ENCODE measurements at regions not wholly inside any gene's neighbourhood (a gene's known extent, or its start where the extent isn't known, plus 50 kb on each side); places are given as distances from the start of the nearest gene placed in this dataset.

DNA sequence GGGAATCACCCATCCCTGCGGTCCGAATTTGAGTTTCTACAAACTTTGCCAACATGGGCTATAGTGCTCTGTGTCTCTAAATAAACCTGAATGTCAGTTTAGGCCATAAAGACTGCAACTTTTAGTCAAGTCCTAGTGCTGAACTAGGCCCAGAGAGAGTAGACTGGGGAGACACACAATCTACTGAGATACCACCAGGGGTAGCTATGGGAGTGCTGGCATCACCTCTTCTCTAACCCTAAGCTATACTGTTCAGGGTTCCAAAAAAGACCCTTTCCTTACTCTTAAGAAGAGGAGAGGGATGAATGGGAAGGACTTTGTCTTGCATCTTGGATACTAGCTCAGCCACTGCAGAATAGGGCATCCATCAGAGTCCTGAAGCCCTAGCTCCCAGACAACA is 866.7 kb upstream of the PRMT6 start:
- no peak for FAIRE-seq

GRCh38 chr1:106194206-106194605 is 862.3 kb upstream of the PRMT6 start:
- FAIRE-seq: no peak

DNA sequence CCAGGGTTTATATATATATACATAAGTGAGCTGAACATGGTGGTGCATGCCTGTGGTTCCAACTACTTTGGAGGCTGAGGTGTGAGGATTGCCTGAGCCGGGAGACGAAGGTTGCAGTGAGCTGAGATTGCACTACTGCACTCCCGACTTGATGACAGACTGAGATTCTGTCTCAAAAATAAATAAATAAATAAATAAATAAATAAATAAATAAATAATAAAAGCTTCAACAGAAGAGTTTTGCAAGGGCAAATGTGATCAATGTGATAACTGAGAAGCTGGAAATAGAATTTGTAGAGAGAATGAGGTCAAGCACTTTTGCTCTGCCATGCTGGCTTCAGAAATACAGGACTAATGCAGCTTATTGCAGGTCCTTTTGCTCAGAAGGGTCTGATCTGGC is 855.8 kb upstream of the PRMT6 start:
- FAIRE-seq: no peak

GRCh38 chr1:106207185-106207584 is 849.3 kb upstream of the PRMT6 start:
- FAIRE-seq: no peak

DNA sequence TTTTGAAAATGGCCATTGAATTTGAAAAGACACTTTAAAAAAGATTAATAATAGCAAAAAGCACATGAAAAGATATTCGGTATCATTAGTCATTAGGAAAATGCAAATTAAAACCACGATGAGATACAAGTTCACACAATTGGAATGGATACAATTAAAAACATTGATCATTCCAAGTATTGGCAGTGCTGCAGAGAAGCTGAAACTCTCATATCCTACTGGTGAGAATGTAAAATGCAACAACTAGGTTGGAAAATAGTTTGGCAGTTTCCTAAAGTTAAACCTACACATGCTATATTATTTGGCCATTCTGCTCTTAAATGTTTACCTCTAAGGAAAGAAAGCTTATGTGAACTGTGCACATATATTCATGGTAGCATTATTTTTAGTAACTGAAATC is 838.7 kb upstream of the PRMT6 start:
- FAIRE-seq: no peak

DNA sequence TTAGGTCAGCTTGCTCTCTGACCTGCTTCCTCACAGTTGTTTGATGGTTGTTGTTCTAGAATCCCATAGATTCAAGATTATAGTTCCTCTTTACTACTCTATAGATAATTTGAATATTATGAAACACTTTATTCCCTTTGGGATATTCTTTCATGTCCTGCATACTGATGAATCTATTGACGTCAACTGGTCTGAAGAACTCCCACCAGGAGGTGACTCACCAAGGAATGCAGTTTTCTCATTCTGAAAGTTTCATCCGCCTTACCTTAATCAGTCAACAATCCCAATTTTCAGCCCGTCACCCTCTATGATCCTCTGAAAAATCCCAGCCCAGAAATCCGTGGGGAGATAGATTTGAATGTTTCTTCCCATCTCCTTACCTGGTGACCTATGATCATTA is 834.1 kb upstream of the PRMT6 start:
- FAIRE-seq: no peak

DNA sequence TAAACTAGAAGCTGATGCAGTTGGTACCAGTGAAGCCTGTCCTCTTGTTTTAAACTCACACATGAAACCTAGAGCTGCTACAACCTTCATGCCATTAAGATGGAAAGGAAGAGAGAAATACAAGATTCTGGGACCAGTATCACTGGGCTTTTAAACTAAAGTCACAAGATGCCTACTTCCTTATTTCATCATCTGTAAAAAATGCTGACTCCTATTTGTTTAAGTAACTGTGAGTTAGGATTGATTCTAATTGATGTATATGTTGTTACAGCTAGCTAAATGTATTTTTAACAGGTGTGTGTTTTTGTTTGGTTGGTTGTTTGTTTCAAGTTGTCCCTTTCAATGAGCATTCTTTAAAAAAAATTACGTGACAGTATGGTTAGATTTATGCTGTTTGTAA is 833.3 kb upstream of the PRMT6 start:
- no peak for FAIRE-seq

DNA sequence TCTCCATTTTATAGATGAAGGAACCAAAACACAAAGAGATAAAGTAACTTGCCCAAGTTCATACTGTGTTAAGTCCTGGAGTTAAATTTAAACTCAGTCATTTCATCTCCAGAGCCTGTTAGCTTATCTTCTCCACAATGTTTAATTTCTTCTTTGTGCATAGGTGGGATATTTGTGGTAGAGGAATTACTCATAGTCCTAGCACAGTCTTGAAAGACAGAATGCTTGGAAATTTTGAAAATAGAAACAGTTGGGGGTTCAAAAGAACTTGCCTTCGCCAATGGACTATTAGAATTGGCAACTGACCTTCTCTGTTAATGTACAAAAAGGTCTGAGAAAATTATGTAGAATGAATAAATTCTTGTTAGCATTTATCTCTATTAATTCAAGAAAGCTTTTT is 832.0 kb upstream of the PRMT6 start:
- FAIRE-seq: no peak

GRCh38 chr1:106225403-106225802 is 831.1 kb upstream of the PRMT6 start:
- no peak for FAIRE-seq

DNA sequence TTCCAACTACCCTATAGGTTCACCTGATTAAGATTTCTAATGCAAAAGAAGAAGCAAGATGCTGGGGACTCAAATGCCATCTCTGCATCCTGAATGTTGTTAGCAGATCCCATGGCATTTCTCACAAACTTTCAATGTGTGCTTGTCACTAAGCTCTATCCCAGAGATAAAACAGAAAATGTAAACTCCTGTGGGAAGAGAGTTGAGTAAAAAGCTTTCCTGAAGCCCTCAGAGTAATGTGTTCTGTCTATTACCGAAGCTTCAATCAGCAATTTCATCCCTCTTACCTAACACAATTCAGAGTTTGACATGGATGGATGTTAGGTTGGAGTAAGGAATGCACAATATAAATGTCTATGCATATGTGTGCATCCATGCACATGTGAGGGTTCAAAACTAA is 829.9 kb upstream of the PRMT6 start:
- FAIRE-seq: no peak

GRCh38 chr1:106232128-106232527 is 824.3 kb upstream of the PRMT6 start:
- no peak for FAIRE-seq

DNA sequence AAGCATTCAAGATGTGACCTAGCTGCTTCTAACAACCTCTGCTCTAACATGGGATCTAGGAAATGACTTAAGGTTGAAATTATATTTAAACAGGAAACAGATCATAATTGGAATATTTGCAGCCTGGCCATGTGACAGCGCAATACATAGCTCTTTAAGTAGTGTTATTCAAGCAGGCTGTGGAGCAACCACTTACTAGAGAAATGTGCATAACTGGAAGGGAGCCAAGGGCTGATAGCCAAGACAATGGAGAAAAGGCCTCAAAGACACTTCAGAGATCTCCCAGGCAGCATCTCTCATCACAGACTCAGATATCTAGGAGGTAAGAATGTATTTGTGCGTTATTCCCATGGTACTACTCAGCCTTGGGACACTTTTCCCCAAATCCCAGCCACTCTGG is 823.0 kb upstream of the PRMT6 start:
- FAIRE-seq: no peak

- no peak for FAIRE-seq
Measured at GRCh38 chr1:106249365-106249764, 807.1 kb upstream of the PRMT6 start.

- FAIRE-seq: no peak
Measured at GRCh38 chr1:106249810-106250209, 806.7 kb upstream of the PRMT6 start.

DNA sequence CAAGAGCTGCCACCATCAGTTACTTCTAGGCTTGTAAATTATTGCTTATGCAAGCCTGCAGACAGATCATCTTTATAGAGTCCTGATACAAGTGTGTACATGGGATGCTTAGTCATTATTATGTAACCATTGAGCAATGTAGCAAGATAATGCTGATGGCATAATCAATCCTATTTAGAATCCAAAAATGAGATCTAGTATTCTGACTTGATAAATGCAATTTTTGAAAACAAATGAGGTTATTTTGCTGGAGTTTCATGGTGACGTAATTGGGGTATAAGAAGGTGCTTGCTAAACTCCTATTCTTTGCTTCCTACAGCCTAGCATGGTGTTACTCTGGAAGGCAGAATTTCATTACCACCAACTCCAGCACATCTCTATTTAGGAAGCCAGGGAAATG is 801.7 kb upstream of the PRMT6 start:
- FAIRE-seq: no peak

DNA sequence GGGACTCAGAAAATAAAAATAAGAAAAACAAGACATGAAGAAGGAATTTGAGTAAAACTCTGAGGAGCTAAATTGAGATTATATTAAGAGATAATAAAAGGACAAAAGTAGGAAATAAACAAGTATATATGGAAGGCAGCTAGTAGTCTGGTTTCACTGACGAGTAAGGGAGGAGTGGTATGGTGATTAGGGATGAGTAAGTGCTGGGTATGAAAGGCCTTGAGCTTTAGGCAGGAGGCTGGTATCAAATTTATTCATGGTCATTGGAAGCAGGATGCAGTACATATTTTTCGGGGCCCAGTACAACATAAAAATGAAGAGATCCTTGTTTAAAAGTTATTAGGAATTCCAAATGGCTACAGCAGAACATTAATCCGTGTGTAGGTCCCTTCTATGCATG is 789.7 kb upstream of the PRMT6 start:
- no peak for FAIRE-seq

DNA sequence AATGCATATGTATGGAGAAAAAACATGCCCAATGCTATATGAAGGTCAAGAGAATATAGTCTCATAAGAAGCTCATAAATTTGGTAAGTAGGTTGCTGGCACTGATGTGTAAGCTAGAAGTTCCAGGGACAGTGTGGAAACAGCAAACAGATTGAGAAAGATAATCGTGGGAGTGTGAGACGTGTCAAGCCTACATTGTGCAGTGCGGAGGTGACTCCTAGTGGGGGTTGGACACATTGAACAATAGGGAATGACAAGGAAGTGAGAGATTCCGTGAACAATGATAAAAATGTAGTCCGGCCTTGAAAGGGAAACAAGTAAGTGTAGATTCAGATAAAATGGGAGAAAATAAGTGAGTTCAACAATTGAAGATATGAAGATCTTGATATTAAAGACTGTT is 788.4 kb upstream of the PRMT6 start:
- FAIRE-seq: no peak

DNA sequence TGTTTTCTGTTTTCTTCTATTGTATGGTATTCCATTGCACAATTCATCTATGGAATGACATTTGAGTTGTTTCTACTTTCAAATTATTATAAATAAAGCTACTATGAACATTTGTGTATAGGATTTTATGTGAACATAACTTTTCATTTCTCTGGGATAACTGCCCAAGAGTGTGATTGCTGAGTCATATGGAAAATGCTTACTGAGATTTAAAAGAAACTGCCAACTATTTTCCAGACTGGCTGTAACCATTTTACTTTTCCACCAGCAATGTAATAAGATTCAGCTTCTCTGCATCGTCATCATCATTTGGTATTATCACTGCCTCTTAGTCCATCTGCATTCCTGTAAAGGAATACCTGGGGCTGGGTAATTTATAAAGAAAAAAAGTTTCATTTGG is 779.6 kb upstream of the PRMT6 start:
- no peak for FAIRE-seq

DNA sequence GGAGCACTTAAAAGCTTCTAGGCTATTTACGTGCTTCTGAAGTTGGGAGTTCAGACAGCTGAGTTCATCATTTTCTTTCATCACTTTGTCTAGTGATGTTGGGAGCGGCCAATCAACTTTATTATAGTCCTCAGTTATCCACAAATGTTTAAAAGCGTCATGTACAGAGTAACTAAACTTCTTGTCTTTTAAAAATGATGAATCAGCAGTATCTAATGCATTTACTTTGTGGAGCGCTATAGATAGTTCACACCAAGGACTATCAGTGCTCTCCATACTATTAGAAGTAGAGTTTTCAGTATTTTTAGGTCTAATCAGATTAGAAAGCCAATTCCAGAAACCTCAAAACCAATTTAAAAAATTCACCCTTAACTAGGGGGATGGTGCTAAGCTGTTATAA is 778.7 kb upstream of the PRMT6 start:
- FAIRE-seq: no peak

- no peak for FAIRE-seq
Measured at GRCh38 chr1:106278716-106279115, 777.8 kb upstream of the PRMT6 start.

GRCh38 chr1:106289265-106289928 is 767.1 kb upstream of the PRMT6 start:
- no peak for FAIRE-seq

DNA sequence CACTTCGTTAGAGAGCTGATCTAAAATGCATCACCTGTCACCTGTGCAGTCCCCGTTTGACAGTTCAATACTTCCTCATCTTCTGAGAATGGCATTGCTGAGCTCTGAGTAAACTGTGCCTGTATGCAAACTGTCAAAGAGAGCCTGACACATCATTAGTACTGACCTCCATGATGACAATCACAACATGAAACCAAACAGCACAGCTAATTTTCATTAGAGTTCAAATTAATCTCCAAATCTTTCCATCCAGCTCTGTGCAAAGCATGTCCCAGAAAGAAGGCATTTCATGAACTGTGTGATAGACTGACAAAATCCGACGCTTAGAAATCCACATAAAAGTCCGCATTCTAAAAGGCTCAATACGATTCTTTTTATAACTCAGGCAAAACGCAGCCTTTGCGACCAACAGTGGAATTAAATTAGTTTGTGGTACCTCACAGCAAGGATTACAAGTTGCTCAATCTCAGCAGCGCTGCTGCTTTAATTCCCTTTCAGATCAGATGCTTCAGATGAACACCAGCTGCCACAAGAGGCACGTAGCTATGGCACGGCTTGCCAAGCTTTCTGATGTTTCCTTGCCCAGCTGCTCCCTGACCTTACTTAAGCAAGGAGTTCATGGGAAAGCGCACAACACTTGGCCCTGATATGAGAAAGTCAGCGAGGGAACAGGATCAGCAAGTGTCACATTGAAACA is 765.5 kb upstream of the PRMT6 start:
- FAIRE-seq: no peak

GRCh38 chr1:106292130-106292529 is 764.3 kb upstream of the PRMT6 start:
- no peak for FAIRE-seq

- FAIRE-seq: no peak
Measured at GRCh38 chr1:106296431-106296830, 760.0 kb upstream of the PRMT6 start.

- no peak for FAIRE-seq
Measured at GRCh38 chr1:106304106-106304505, 752.4 kb upstream of the PRMT6 start.
